K562 (cell line): ENCODE measurements at regions not wholly inside any gene's neighbourhood (a gene's known extent, or its start where the extent isn't known, plus 50 kb on each side); places are given as distances from the start of the nearest gene placed in this dataset.

Experiments
- ATAC-seq: fragments of 200-7000 bp; cut with Tn5 transposase; 3 replicates; pipeline ENCODE4 v1.9.1; 2020; ENCODE audit warnings: moderate library complexity
- BruUV-seq: library from RNA; stranded (reverse); fragments of 400-500 nt; replicated peaks from 2 replicates; lab custom pipeline; 2021; lab: Mats Ljungman, UMichigan
- CTCF ChIA-PET: fragments of 300-600 bp; formaldehyde crosslinking; extraction: SDS; loops from one replicate; lab custom pipeline; 2021; ENCODE audit warnings: low intra/inter-chr PET ratio; lab: Yijun Ruan, JAX
- POLR2A ChIA-PET: fragments of 300-600, 350-650 bp; sonication (Branson Sonifier 250); formaldehyde crosslinking; extraction: SDS; loops from one replicate; lab custom pipeline; 2021; ENCODE audit warnings: antibody characterized with exemption, inconsistent platforms; lab: Yijun Ruan, JAX
- DNase-seq, 4 experiments: peaks; one replicate each; pipeline versions ENCODE4 v3.0.0 to v3.0.0-alpha.2; 2011 to 2018; ENCODE audit warnings: low spot score in 3 of 4, mixed read lengths in 3 of 4; ENCODE audit errors: extremely low read depth in 1 of 4
- FAIRE-seq: peaks from 2 replicates; lab custom pipeline; 2011; peaks lifted over from hg19 to GRCh38; lab: Jason Lieb, UNC
- H2AFZ ChIP-seq: 2 replicates; pipeline ENCODE4 v1.6.0; 2011; ENCODE audit warnings: low read depth, low read length, control low read depth, inconsistent platforms
- H3K27ac ChIP-seq: fragments of 200-600 bp; 3 replicates; pipeline ENCODE4 v1.8.0; 2011; ENCODE audit warnings: low read depth, mild to moderate bottlenecking, control low read depth, inconsistent platforms, low read length, moderate library complexity, mixed read lengths; ENCODE audit errors: extremely low read depth
- H3K27me3 ChIP-seq, 2 experiments: fragments of 300-600 bp in 1 of 2; 2 replicates in 1 of 2; 3 replicates in 1 of 2; pipeline versions ENCODE4 v1.6.0 to v1.8.0; 2011; ENCODE audit warnings: inconsistent platforms in 2 of 2, low read length in 2 of 2, mild to moderate bottlenecking in 1 of 2, mixed read lengths in 1 of 2, moderate library complexity in 1 of 2; ENCODE audit not compliant: control insufficient read depth in 2 of 2, insufficient read depth in 2 of 2
- H3K36me3 ChIP-seq: fragments of 300-600 bp; 3 replicates; pipeline ENCODE4 v1.8.0; 2011; ENCODE audit warnings: mild to moderate bottlenecking, low read length, inconsistent platforms; ENCODE audit not compliant: control insufficient read depth, insufficient read depth
- H3K4me1 ChIP-seq, 2 experiments: fragments of 200-600 bp in 1 of 2; replicated peaks in 1 of 2; 2 replicates in 1 of 2; 3 replicates in 1 of 2; pipeline versions ENCODE4 v1.5.1 to v1.8.0; 2011; ENCODE audit warnings: inconsistent platforms in 2 of 2, low read length in 2 of 2, mild to moderate bottlenecking in 1 of 2, mixed read lengths in 1 of 2, moderate library complexity in 1 of 2; ENCODE audit not compliant: control insufficient read depth in 2 of 2, insufficient read depth in 2 of 2
- H3K4me2 ChIP-seq: 2 replicates; pipeline ENCODE4 v1.6.1; 2011; ENCODE audit warnings: low read length, control low read depth, inconsistent platforms, mixed read lengths; ENCODE audit not compliant: insufficient read depth
- H3K4me3 ChIP-seq: fragments of 200-600 bp; sonication (generic), shearing (Covaris generic); 2 replicates; pipeline ENCODE4 v1.5.1; 2016; ENCODE audit warnings: control low read depth, inconsistent platforms
- H3K79me2 ChIP-seq: fragments of 200-600 bp; 3 replicates; pipeline ENCODE4 v1.8.0; 2011; ENCODE audit warnings: low read length, inconsistent platforms; ENCODE audit not compliant: control insufficient read depth, insufficient read depth
- H3K9ac ChIP-seq, 2 experiments: 2 replicates each; pipeline versions ENCODE4 v1.6.0 to v1.6.1; 2011; ENCODE audit warnings: low read depth in 2 of 2, low read length in 2 of 2, control low read depth in 1 of 2, inconsistent platforms in 1 of 2, mild to moderate bottlenecking in 1 of 2, mixed read lengths in 1 of 2; ENCODE audit not compliant: insufficient read depth in 1 of 2
- H3K9me1 ChIP-seq: one replicate; pipeline ENCODE4 v1.6.0; 2011; ENCODE audit warnings: inconsistent platforms, mild to moderate bottlenecking, low read length, moderate library complexity; ENCODE audit not compliant: control insufficient read depth, insufficient read depth
- H3K9me3 ChIP-seq: replicated peaks from 2 replicates; pipeline ENCODE4 v1.5.1; 2011; ENCODE audit warnings: low read depth, low read length, inconsistent platforms; ENCODE audit not compliant: control insufficient read depth, insufficient read depth
- H4K20me1 ChIP-seq: replicated peaks from 2 replicates; pipeline ENCODE4 v1.6.1; 2011; ENCODE audit warnings: low read length, inconsistent platforms, mixed read lengths; ENCODE audit not compliant: control insufficient read depth, insufficient read depth
- CBFB ChIP-seq: sonication (generic); formaldehyde crosslinking; IDR thresholded peaks from 2 replicates; pipeline ENCODE4 v1.4.0; 2020; ENCODE audit warnings: mild to moderate bottlenecking, missing genetic modification reagents
- CBX1 ChIP-seq: sonication (generic); IDR thresholded peaks from 2 replicates; pipeline ENCODE4 v1.6.1; 2016; ENCODE audit warnings: antibody characterized with exemption, low read depth, mild to moderate bottlenecking
- CHCHD3 ChIP-seq: fragments of 250-450 bp; sonication (Bioruptor Pico); IDR thresholded peaks from 2 replicates; pipeline ENCODE4 v2.1.2; 2022; ENCODE audit warnings: mild to moderate bottlenecking
- RAD21 ChIP-seq, 2 experiments: fragments of 250-450 bp in 1 of 2; fragments of 450-650 bp in 1 of 2; sonication (Bioruptor Pico) in 1 of 2; formaldehyde crosslinking in 1 of 2; IDR thresholded peaks in 1 of 2; conservative IDR thresholded peaks in 1 of 2; 2 replicates each; pipeline versions ENCODE4 v1.4.0 to v1.8.0; 2020 to 2022; ENCODE audit warnings: mild to moderate bottlenecking in 2 of 2, moderate library complexity in 1 of 2
- RBFOX2 ChIP-seq: fragments of 200-400 bp; formaldehyde crosslinking; IDR thresholded peaks from 2 replicates; pipeline ENCODE4 v1.6.1; 2017; ENCODE audit warnings: low read depth, mild to moderate bottlenecking, low read length, moderate library complexity
- RFX1 ChIP-seq: fragments of 450-650 bp; IDR thresholded peaks from 2 replicates; pipeline ENCODE4 v1.6.1; 2016; ENCODE audit warnings: mild to moderate bottlenecking, moderate library complexity
- SMARCA4 ChIP-seq: fragments of 450-650 bp; IDR thresholded peaks from 2 replicates; pipeline ENCODE4 v1.6.1; 2016
- THRAP3 ChIP-seq: fragments of 450-650 bp; IDR thresholded peaks from 2 replicates; pipeline ENCODE4 v1.6.1; 2016; ENCODE audit warnings: mild to moderate bottlenecking, inconsistent platforms, borderline replicate concordance
- ZNF76 ChIP-seq: fragments of 250-450 bp; sonication (Bioruptor Pico); IDR thresholded peaks from 2 replicates; pipeline ENCODE4 v1.4.0; 2020; ENCODE audit warnings: mild to moderate bottlenecking, moderate library complexity, borderline replicate concordance
- WGBS: fragments of 100-300 bp; shearing (Covaris generic); methylation state at CpG from one replicate; pipeline ENCODE4 v1.1.6; 2016; ENCODE audit warnings: low coverage, mixed read lengths; ENCODE audit not compliant: insufficient coverage; ENCODE audit errors: missing lambda C conversion rate; 5-methylcytosine and 5-hydroxymethylcytosine counted together
- in situ Hi-C: fragments of 300-500 bp; cut with MboI; formaldehyde crosslinking; loops from 4 replicates; pipeline ENCODE4 v1.15.0; 2018; ENCODE audit warnings: inconsistent platforms, mixed read lengths
- intact Hi-C: fragments of 100-400 bp; cut with micrococcal nuclease; formaldehyde crosslinking; loops from 2 replicates; pipeline ENCODE4 v1.14.2; 2022
- TF ChIP-seq, protein P1 (sequence below): fragments of 450-650 bp; IDR thresholded peaks from 2 replicates; pipeline ENCODE4 v1.6.1; 2016

GRCh38 chr6:14396826-14397517 is 279.4 kb downstream of the CD83 start (continued):
- TF ChIP-seq CBFB (CRISPR knock-in tag) (0 out of 2 replicates have a peak, but pooled peaks have one; percentile 42), SMARCA4 (peak; percentile 71), RAD21 (CRISPR knock-in tag; conservative IDR thresholded peaks at IDR 0.05 in 1 of 2, IDR thresholded peaks at IDR 0.05 in 1 of 2) (peak in 1 of 2 experiments; percentile 40; a peak in 2 of 4 replicates), CBX1 (peak; percentile 42; the same call in 1 of the 2 replicates), ZNF76 (CRISPR knock-in tag) (no peak)
- TF ChIP-seq, protein P1, sequence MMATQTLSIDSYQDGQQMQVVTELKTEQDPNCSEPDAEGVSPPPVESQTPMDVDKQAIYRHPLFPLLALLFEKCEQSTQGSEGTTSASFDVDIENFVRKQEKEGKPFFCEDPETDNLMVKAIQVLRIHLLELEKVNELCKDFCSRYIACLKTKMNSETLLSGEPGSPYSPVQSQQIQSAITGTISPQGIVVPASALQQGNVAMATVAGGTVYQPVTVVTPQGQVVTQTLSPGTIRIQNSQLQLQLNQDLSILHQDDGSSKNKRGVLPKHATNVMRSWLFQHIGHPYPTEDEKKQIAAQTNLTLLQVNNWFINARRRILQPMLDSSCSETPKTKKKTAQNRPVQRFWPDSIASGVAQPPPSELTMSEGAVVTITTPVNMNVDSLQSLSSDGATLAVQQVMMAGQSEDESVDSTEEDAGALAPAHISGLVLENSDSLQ = peak; percentile 33; the same call in 1 of the 2 replicates

- DNase-seq (no peak), ATAC-seq (no peak), FAIRE-seq (no peak)
- ChIA-PET CTCF (no interaction called here), POLR2A (interaction anchor here (1.0 kb wide), 1 partner anchor 28 kb away, joined by 3 read pairs; no protein-coding TSS in a partner anchor)
- no peak overlapping the region for H2AFZ ChIP-seq
- H3K27ac ChIP-seq = no peak overlapping the region
- no peak overlapping the region for H3K4me3 ChIP-seq
- 22% methylated on average over 6 of the region's 6 CpGs for WGBS
- peaks cover 5 to 8% of the 10 kb centered on the region in 2 experiments; a peak in 2 of 5 replicates for H3K27me3 ChIP-seq
- H3K36me3 ChIP-seq = no peaks in the 10 kb centered on the region
- no peaks in the 10 kb centered on the region for H3K9me1 ChIP-seq
- peaks cover 0 to 4% of the 10 kb centered on the region in 2 experiments; a peak in 3 of 5 replicates for H3K4me1 ChIP-seq
- intact Hi-C loops = no loop called here
- in situ Hi-C loops = no loop called here
- no peak overlapping the region for H3K4me2 ChIP-seq
- H3K79me2 ChIP-seq = no peaks in the 10 kb centered on the region
- H3K9me3 ChIP-seq = no peaks in the 10 kb centered on the region
- H3K9ac ChIP-seq = no peak overlapping the region
- no peaks in the 10 kb centered on the region for H4K20me1 ChIP-seq
- BruUV-seq = no TSS peak
- TF ChIP-seq RBFOX2 (no peak), CHCHD3 (CRISPR knock-in tag) (no peak), RFX1 (no peak), THRAP3 (no peak)
These were observed 279.9 kb downstream of the CD83 start for GRCh38 chr6:14397518-14397901.
